Stimulated activated CD4-positive, alpha-beta T cell treated with anti-CD3 and anti-CD28 coated beads, Interleukin-15, amount 100 ng/mL, for 24 hours (primary cell): ENCODE measurements at regions not wholly inside any gene's neighbourhood (a gene's known extent, or its start where the extent isn't known, plus 50 kb on each side); places are given as distances from the start of the nearest gene placed in this dataset.
"Not testable (repeated sequence)": the region's sequence is repeated elsewhere in the genome, so short reads cannot be mapped to it uniquely, and the experiment has no call there.

Experiments
- DNase-seq: peaks from one replicate; pipeline ENCODE4 v3.0.0-alpha.2; 2020

GRCh38 chr3:103210583-103210982 lies 775.8 kb downstream of the ZPLD1 start:
- DNase-seq: no peak

DNA sequence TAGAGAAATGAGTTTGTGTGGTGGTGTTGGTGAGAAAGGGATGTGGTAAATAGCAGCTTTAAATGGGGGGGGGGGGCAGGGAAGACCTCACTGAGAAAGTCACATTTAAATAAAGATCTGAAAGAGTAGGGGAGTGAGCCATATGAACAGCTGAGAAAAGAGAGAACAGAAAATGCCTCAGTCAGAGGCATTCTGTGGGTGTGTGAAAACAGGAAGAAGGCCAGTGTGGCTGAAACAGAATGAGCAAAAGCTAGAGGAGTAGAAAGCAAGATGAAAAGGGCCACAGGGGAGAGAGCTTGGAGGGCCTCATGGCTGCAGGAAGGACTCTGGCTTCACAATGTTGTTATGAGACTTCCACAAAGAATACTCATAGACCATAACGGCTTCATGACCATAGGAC lies 783.3 kb downstream of the ZPLD1 start:
- DNase-seq: no peak

DNA sequence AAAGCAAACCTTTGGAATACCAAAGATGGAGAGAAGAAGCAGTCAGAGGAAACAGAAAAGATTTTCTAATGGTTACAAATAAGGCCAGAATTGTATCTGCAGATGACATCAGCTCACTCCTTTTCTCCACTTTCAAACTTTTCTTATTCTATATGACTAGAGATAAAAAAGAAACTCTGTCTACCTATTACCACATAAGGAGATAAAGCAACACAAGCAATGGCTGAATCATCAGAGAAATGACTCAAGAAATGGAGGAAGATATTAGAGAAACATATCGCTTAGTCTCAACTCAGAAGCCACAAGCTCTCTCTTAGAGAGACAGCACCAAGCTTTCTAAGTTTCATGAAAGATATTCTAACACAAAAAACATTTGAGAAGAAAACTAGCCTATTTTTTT lies 784.0 kb downstream of the ZPLD1 start:
- DNase-seq: no peak

- DNase-seq: no peak
Measured at GRCh38 chr3:103227651-103228050, 792.8 kb downstream of the ZPLD1 start.

DNA sequence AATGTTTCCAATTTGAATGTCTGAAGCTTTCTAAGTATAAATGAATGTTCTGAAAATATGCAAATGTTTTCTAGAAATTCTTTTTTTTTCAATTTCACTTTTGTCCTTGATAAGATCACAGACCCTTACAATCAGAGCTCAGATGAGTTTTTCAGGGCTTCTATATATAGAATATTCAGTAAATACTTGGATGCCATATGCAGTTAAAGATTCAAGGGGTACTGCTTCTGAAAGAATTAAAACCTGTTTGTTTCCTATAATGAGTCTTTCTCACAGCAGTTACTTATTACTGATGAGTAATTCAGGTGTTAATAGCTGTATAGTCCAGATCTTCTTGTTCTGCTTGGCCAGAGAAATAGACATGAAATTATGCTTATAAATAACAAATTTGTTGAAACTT lies 812.6 kb downstream of the ZPLD1 start:
- DNase-seq: no peak

DNA sequence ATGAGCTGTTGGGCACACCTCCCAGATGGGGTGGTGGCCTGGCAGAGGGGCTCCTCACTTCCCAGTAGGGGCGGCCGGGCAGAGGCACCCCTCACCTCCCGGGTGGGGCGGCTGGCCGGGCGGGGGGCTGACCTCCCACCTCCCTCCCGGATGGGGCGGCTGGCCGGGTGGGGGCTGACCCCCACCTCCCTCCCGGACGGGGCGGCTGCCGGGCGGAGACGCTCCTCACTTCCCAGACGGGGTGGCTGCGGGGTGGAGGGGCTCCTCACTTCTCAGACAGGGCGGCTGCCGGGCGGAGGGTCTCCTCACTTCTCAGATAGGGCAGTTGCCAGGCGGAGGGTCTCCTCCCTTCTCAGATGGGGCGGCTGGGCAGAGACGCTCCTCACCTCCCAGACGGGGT lies 820.0 kb downstream of the ZPLD1 start:
- DNase-seq: not testable (repeated sequence)

- DNase-seq: no peak
Measured at GRCh38 chr3:103269287-103269686, 834.5 kb downstream of the ZPLD1 start.

GRCh38 chr3:103271575-103271974 lies 836.8 kb downstream of the ZPLD1 start:
- DNase-seq: no peak

DNA sequence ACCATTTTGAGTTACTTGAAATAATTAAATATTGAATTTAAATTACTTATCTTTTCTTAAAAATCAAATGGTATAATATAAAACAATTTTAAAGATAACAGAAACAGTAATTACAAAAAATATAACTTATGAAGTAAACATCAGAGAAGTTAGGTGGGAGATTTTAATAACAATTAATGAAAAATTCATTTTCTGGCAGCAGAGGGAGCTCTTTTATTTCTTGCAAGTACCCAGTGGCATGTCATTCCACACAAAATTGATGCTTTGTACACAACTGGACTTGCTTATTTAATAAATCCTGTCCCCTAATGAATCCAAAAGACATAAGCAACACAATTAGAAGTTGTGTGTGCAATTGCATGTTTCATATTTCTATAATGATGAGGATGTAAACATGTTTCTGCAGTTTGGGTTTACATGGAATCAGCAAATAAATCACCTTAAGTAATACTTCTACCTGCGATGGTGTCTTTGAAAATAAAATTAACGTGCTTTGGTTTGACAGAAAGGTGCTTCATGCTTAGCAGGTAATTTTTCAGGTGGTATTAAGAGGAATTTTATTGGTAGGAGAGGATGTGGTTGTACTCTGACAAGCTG lies 861.3 kb downstream of the ZPLD1 start:
- DNase-seq: no peak

DNA sequence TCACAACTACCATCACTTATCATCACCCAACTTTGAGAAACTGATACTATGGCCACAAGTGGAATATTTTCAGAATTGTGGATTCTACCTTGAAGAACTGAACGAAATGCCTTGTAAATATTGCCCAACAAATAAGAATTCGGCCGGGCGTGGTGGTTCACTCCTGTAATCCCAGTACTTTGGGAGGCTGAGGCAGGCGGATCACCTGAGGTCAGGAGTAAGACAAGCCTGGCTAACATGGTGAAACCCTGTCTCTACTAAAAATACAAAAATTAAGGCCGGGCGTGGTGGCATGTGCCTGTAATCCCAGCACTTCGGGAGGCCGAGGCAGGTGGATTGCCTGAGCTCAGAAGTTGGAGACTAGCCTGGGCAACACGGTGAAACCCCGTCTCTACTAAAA lies 862.7 kb downstream of the ZPLD1 start:
- DNase-seq: not testable (repeated sequence)

GRCh38 chr3:103306104-103306503 lies 871.3 kb downstream of the ZPLD1 start:
- no peak for DNase-seq

- no peak for DNase-seq
Measured at GRCh38 chr3:103308921-103309320, 874.1 kb downstream of the ZPLD1 start.

DNA sequence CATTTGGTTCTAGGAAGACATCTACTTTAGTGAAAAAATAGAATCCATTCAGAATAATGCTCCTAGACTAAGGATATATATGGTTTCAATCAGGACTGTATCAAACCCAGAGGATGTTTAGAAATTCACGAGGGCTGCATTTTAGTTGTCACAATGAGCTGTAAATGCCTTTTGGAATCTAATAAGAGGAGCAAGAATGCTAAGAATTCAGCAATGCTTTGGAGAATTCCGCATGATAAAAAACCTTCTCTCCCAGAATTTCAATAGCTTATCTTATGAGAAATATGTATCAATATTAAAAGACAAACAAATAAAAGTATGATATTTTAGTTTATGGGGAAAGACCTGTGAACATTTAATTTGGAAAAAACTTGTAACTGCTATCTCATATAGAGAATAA lies 885.1 kb downstream of the ZPLD1 start:
- DNase-seq: no peak

DNA sequence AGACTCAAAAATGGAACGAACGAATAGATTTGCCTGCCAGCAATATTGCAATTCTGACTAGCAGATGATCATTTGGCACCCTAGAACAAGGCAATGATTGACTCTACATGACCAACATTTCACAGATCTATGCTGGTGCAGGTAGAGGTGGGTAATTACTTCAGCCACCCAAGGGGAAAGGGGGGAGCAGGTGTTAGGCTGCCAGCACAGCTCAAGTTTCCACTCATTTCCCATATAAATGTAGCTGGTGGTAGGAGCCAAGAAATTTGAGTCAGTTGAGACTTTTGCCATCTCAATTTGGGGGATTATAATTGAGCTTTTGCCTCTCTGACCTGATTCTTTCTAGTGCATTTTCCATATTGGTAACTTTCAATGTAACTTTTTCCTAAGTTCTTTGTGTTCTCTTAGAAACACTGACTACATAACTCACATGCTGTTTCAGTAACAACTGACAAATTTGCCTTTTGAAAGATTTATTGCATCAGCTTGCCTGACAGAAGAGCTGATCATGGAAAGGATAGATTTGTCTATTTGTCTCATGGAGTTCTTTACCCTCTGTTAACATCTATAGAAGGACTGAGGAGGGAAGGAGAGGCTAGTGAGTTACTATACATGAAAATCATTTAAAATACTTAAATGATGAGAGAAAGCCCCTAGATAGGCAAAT lies 902.5 kb downstream of the ZPLD1 start:
- DNase-seq: no peak

- DNase-seq: no peak
Measured at GRCh38 chr3:103341078-103341606, 906.3 kb downstream of the ZPLD1 start.

GRCh38 chr3:103342205-103342731 lies 907.5 kb downstream of the ZPLD1 start:
- DNase-seq: no peak

DNA sequence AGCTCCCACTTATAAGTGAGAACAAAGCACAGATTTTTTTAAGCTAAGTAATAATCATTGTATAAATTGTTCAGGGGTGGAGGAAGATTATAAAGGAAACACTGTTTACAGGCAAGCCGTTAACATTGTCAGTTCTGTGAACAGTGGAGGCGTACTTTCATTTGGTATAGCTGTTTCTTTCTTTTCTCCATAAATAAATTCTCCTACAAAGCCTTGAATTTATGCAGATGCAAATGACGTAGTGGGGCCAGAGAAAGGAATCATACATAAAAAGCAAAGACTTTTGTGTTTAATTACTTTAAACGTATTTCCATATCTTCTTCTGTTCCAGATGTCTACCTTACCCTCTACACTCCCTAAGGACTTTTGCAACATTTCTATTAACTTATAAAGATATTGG lies 914.9 kb downstream of the ZPLD1 start:
- DNase-seq: no peak

GRCh38 chr3:103365467-103365866 lies 930.7 kb downstream of the ZPLD1 start:
- no peak for DNase-seq

- DNase-seq: no peak
Measured at GRCh38 chr3:103367481-103367880, 932.7 kb downstream of the ZPLD1 start.

DNA sequence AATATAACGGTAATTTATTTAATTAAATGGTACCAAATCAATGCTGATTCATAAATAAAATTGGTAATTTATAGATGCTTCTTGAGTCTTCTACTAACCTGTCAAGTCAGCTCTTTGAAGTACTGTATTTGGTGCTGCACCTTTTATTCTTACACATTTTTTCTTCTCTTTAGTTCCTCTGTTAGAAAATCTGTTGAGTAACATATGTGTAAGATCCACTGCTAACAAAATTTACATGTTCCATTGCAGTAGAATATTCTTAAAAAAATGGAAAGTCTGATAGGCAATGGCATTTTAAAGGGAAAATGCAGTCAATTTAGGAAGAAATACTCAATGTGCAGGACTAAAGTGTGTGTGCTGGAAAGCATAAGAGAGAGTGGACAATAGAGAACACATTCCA lies 936.6 kb downstream of the ZPLD1 start:
- DNase-seq: no peak

GRCh38 chr3:103372031-103372430 lies 937.2 kb downstream of the ZPLD1 start:
- no peak for DNase-seq

- no peak for DNase-seq
Measured at GRCh38 chr3:103380391-103380790, 945.6 kb downstream of the ZPLD1 start.

DNA sequence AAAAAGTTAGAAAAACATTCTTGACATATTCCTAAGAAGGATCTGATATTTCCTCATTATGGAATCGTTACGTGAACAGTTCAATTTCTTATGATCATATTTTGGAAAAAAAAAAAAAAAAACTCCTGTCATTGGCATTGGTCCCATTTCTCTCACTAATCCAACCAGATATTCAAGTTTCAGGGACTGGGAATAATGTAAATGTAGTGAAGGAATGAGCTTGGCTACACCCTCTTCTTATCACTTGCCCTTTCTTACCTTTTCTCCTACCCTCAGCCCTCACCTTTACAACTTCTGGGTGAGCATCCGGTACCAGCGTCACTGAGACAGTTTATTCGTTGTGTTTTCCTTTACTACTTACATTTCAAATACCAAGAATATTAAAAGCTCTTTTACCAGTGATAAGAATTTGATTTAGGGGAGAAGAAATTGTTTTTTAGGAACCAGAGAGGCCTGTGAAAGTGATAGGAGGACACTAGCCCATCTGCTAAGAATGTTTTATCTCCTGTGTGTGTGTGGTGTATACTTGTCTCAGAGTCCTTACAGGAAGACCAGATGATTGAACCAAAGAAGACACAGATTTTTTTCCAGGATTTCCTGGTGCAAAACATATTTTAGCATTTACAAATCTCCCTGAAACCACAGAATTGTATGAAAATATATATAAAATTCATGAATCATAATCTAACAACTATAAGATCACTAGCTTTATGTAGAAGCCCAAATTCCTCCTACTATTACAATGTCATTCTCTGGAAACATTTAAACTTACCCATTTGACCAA lies 946.7 kb downstream of the ZPLD1 start:
- DNase-seq: no peak
